ENCODE measurements at regions not wholly inside any gene's neighbourhood (a gene's known extent, or its start where the extent isn't known, plus 50 kb on each side); places are given as distances from the start of the nearest gene placed in this dataset.

DNA sequence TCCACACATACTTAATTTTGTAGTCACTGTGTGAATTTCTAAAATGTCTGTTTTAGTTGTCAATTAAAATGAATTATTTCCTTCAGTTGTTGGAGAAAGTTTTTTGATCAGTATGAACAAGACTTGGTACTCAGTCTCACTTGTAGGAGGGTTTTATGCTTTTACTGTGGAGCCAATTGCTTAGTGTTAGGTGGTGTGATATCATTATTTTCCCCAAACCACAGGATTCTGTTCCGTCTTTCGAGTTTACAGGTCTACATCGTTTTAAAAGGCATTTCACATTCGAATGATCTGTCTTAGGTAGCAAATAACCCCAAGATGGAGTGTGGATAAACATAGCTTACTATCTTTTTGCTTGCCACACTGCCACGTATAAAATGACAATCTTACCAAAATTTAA is 803.1 kb downstream of the SATB2 start:
- Histone ChIP-seq H3K27ac (ENCODE audit: insufficient read depth, low read length, poor library complexity, severe bottlenecking) (no peak overlapping the region), H3K4me1 (ENCODE audit: control insufficient read depth, insufficient read depth, low read length, poor library complexity, severe bottlenecking) (no peaks in the 10 kb centered on the region), H3K4me3 (ENCODE audit: insufficient read depth, low read depth, low read length, poor library complexity, severe bottlenecking) (no peak overlapping the region), H3K27me3 (replicated peaks; ENCODE audit: control insufficient read depth, insufficient read depth, low read length, poor library complexity, severe bottlenecking) (no peaks in the 10 kb centered on the region), H3K9me3 (ENCODE audit: control insufficient read depth, low read length) (no peaks in the 10 kb centered on the region), H3K36me3 (ENCODE audit: control insufficient read depth, insufficient read depth, low read length) (no peaks in the 10 kb centered on the region)
- no peak for DNase-seq

DNA sequence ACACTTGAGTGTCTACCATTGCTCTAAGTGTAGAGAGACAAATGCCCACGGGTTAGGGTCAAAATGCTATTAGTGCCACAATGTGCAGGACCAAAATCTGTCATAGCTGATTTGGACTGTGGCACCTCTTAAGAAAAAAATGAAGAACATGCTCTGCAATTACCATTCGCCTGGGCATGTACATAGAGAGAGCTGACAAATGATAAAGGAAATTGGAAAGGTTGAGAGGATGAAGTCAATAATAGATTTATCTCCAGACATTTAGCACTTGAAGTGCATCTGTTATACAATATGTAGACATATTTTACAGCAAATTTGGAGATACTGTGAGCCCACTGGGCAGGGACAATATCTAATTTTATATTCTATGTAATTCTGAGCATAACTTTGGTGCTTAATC is 804.4 kb downstream of the SATB2 start:
- no peak overlapping the region for H3K27ac ChIP-seq (ENCODE audit: insufficient read depth, low read length, poor library complexity, severe bottlenecking)
- no peaks in the 10 kb centered on the region for H3K36me3 ChIP-seq (ENCODE audit: control insufficient read depth, insufficient read depth, low read length)

DNA sequence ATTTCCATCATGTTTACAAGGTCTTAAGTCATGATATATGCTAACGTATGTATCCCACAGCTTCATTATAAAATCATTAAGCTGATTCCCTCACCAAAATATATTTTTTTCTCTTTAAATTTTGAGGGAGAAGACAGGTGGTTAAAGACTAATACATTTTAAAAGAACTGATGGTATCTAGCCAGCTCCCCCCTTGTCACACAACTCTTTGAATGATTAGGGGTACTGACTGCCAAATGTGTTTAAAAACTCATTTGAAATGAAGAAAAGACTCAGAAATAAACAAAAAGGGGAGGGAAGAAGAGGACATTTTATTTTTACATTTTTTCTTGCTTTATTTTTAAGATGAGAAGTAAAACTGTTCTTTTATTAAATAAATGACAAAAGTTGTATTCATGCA is 805.3 kb downstream of the SATB2 start:
- no peak for DNase-seq
- Histone ChIP-seq H3K27me3 (replicated peaks; ENCODE audit: control insufficient read depth, insufficient read depth, low read length, poor library complexity, severe bottlenecking) (no peaks in the 10 kb centered on the region), H3K9me3 (ENCODE audit: control insufficient read depth, low read length) (no peaks in the 10 kb centered on the region), H3K4me1 (ENCODE audit: control insufficient read depth, insufficient read depth, low read length, poor library complexity, severe bottlenecking) (no peaks in the 10 kb centered on the region), H3K27ac (ENCODE audit: insufficient read depth, low read length, poor library complexity, severe bottlenecking) (no peak overlapping the region), H3K4me3 (ENCODE audit: insufficient read depth, low read depth, low read length, poor library complexity, severe bottlenecking) (no peak overlapping the region), H3K36me3 (ENCODE audit: control insufficient read depth, insufficient read depth, low read length) (no peaks in the 10 kb centered on the region)

More for the DNA sequence above, 804.4 kb downstream of the SATB2 start:
- no peaks in the 10 kb centered on the region for H3K27me3 ChIP-seq (replicated peaks; ENCODE audit: control insufficient read depth, insufficient read depth, low read length, poor library complexity, severe bottlenecking)
- no peaks in the 10 kb centered on the region for H3K4me1 ChIP-seq (ENCODE audit: control insufficient read depth, insufficient read depth, low read length, poor library complexity, severe bottlenecking)
- no peak overlapping the region for H3K4me3 ChIP-seq (ENCODE audit: insufficient read depth, low read depth, low read length, poor library complexity, severe bottlenecking)
- H3K9me3 ChIP-seq (ENCODE audit: control insufficient read depth, low read length) = no peaks in the 10 kb centered on the region
- no peak for DNase-seq

DNA sequence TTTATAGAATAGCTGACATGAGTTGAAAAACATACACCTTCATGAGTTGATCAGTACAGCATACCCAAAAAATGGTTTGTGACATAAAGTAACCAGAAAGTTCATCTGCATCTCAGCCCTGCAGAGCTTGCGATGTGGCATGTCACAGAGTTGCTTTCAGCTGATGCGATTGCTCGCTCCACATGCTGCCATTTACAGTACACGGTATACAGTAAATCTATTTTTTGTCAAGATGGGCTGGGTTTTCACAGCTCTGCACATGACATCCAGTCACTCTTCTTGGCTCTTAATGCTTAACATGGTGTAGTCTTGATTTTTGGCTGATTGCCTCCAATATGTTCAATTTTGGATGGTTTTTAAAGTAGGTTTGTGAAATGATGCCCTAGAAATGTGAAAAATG is 811.9 kb downstream of the SATB2 start:
- no peaks in the 10 kb centered on the region for H3K4me1 ChIP-seq (ENCODE audit: control insufficient read depth, insufficient read depth, low read length, poor library complexity, severe bottlenecking)
- no peaks in the 10 kb centered on the region for H3K9me3 ChIP-seq (ENCODE audit: control insufficient read depth, low read length)
- no peaks in the 10 kb centered on the region for H3K36me3 ChIP-seq (ENCODE audit: control insufficient read depth, insufficient read depth, low read length)
- no peak overlapping the region for H3K4me3 ChIP-seq (ENCODE audit: insufficient read depth, low read depth, low read length, poor library complexity, severe bottlenecking)
- no peak for DNase-seq
- no peak overlapping the region for H3K27ac ChIP-seq (ENCODE audit: insufficient read depth, low read length, poor library complexity, severe bottlenecking)
- no peaks in the 10 kb centered on the region for H3K27me3 ChIP-seq (replicated peaks; ENCODE audit: control insufficient read depth, insufficient read depth, low read length, poor library complexity, severe bottlenecking)

DNA sequence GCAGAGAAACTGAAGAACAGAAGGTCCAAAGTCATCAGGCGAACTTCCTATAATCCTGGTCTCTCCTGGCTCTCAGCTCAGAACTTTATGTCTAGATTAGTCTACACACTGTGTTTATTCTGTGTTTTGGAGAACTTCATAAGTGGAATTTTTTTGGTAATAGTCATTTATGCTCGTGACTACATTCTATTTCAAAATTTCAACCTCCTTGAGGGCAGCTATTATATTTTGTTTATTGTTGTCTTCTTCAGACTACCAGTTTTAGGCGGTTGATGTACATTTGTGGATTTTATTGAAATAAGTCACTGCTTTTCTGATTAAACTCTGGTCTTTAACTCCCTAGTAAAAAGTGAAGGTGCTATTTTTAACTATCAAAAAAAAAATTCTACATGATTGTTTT is 816.6 kb downstream of the SATB2 start:
- H3K4me3 ChIP-seq (ENCODE audit: insufficient read depth, low read depth, low read length, poor library complexity, severe bottlenecking) = no peak overlapping the region
- no peak for DNase-seq

DNA sequence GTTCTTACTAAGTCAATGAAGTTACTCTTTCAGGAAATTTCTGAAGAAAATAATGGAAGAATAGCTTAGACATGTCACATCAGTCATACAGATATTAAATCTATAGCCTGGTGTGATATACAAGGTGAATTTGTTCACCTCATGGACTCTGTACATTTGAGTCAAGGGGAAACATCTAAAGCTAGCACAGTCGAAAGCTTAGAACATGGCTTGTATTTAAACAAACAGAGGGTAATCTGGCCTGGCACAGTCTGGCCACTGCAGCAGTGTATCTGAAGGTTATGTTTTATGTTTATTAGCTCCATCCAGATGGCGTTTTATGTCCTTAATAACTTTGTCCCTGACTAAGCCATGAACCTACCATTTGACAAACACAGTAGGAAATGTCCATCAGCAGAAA is 817.3 kb downstream of the SATB2 start:
- Histone ChIP-seq H3K9me3 (ENCODE audit: control insufficient read depth, low read length) (no peaks in the 10 kb centered on the region), H3K36me3 (ENCODE audit: control insufficient read depth, insufficient read depth, low read length) (no peaks in the 10 kb centered on the region)

More for the DNA sequence above, 816.6 kb downstream of the SATB2 start:
- no peaks in the 10 kb centered on the region for H3K9me3 ChIP-seq (ENCODE audit: control insufficient read depth, low read length)
- H3K36me3 ChIP-seq (ENCODE audit: control insufficient read depth, insufficient read depth, low read length) = no peaks in the 10 kb centered on the region
- no peaks in the 10 kb centered on the region for H3K27me3 ChIP-seq (replicated peaks; ENCODE audit: control insufficient read depth, insufficient read depth, low read length, poor library complexity, severe bottlenecking)
- H3K27ac ChIP-seq (ENCODE audit: insufficient read depth, low read length, poor library complexity, severe bottlenecking) = no peak overlapping the region
- H3K4me1 ChIP-seq (ENCODE audit: control insufficient read depth, insufficient read depth, low read length, poor library complexity, severe bottlenecking) = no peaks in the 10 kb centered on the region

DNA sequence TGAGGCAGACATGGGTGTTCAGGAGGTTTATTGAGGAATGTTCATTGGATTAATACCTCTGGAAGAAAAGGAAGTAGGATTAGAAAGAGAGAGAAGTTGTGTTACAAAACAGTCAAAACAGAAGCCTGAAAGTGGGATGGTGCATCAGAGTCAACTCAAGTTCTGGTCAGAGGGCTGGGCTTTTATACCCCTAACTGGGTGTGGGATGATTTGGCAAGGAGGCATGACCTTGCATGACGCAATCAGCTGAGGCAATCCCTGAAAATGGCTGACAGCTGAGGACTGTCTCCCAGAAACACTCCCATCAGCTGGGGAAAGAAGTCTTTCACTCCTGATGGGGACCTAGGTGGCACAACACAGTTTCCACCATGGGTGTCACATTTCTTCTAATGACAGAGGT is 818.2 kb downstream of the SATB2 start:
- no peak for DNase-seq
- Histone ChIP-seq H3K4me1 (ENCODE audit: control insufficient read depth, insufficient read depth, low read length, poor library complexity, severe bottlenecking) (no peaks in the 10 kb centered on the region), H3K27me3 (replicated peaks; ENCODE audit: control insufficient read depth, insufficient read depth, low read length, poor library complexity, severe bottlenecking) (no peaks in the 10 kb centered on the region), H3K4me3 (ENCODE audit: insufficient read depth, low read depth, low read length, poor library complexity, severe bottlenecking) (no peak overlapping the region), H3K36me3 (ENCODE audit: control insufficient read depth, insufficient read depth, low read length) (no peaks in the 10 kb centered on the region), H3K27ac (ENCODE audit: insufficient read depth, low read length, poor library complexity, severe bottlenecking) (no peak overlapping the region), H3K9me3 (ENCODE audit: control insufficient read depth, low read length) (no peaks in the 10 kb centered on the region)

More for the DNA sequence above, 817.3 kb downstream of the SATB2 start:
- Histone ChIP-seq H3K27ac (ENCODE audit: insufficient read depth, low read length, poor library complexity, severe bottlenecking) (no peak overlapping the region), H3K4me3 (ENCODE audit: insufficient read depth, low read depth, low read length, poor library complexity, severe bottlenecking) (no peak overlapping the region), H3K4me1 (ENCODE audit: control insufficient read depth, insufficient read depth, low read length, poor library complexity, severe bottlenecking) (no peaks in the 10 kb centered on the region), H3K27me3 (replicated peaks; ENCODE audit: control insufficient read depth, insufficient read depth, low read length, poor library complexity, severe bottlenecking) (no peaks in the 10 kb centered on the region)
- DNase-seq = no peak

DNA sequence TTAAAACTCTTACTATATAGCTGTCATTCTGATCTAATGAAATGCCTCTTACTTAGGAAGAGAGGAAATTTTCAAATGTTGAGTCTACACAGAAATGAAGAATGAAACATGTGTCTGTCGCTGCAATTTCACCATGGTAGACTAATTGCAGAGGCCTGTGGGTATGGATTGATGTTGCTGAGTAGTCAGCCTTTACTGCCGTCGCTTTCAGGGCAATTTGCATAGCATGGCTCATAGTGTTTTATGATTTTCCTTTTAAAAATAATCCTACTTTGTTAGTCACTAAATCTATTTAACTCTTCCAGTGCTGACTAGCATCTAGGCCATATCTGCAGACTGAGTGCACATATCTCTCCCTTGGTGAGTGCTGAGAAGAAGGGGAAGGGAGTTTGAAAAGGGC is 819.2 kb downstream of the SATB2 start:
- H3K4me1 ChIP-seq (ENCODE audit: control insufficient read depth, insufficient read depth, low read length, poor library complexity, severe bottlenecking) = no peaks in the 10 kb centered on the region

DNA sequence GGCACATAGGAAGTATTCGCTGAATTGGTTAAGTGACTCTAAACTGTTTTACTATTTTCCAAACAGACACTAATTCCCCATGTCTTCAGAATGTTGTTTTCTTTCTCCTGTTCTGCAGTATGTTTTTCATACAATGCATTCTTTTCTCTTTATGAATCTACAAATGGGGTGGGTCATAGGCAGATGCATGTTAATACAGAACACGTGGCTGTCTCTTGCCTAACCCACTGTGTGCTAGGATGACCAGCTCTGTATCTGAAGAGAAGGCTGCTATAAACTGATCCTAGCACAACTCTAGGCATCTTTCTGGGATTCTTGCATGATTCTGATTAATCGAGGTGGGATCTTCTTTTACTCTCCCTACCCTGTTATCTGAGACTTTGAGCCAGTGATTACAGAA is 826.0 kb downstream of the PLCL1 start:
- Histone ChIP-seq H3K4me3 (ENCODE audit: insufficient read depth, low read depth, low read length, poor library complexity, severe bottlenecking) (no peak overlapping the region), H3K36me3 (ENCODE audit: control insufficient read depth, insufficient read depth, low read length) (no peaks in the 10 kb centered on the region), H3K4me1 (ENCODE audit: control insufficient read depth, insufficient read depth, low read length, poor library complexity, severe bottlenecking) (no peaks in the 10 kb centered on the region), H3K27ac (ENCODE audit: insufficient read depth, low read length, poor library complexity, severe bottlenecking) (no peak overlapping the region), H3K27me3 (replicated peaks; ENCODE audit: control insufficient read depth, insufficient read depth, low read length, poor library complexity, severe bottlenecking) (no peaks in the 10 kb centered on the region), H3K9me3 (ENCODE audit: control insufficient read depth, low read length) (no peaks in the 10 kb centered on the region)
- DNase-seq = no peak

More for the DNA sequence above, 819.2 kb downstream of the SATB2 start:
- H3K27ac ChIP-seq (ENCODE audit: insufficient read depth, low read length, poor library complexity, severe bottlenecking) = no peak overlapping the region
- H3K4me3 ChIP-seq (ENCODE audit: insufficient read depth, low read depth, low read length, poor library complexity, severe bottlenecking) = no peak overlapping the region
- H3K27me3 ChIP-seq (replicated peaks; ENCODE audit: control insufficient read depth, insufficient read depth, low read length, poor library complexity, severe bottlenecking) = no peaks in the 10 kb centered on the region
- H3K36me3 ChIP-seq (ENCODE audit: control insufficient read depth, insufficient read depth, low read length) = no peaks in the 10 kb centered on the region
- H3K9me3 ChIP-seq (ENCODE audit: control insufficient read depth, low read length) = no peaks in the 10 kb centered on the region
- no peak for DNase-seq

DNA sequence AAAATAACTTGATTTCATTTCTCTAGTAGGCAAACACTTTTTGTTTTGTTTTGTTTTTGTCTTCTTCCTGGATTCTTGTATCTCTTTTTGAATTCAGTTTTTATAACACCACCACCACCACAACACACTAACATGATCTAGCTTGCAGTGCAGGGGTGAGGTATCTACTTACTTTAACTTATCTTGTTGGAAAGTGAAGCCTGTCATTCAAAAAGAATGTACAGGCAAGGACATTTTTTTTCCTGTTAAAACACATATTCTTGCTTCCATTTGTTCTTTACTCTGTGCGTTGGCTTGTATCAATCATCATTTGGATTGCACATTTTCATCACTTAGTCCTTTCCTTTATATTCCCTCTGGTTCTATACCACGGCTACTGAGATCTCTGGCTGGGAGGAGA is 824.2 kb downstream of the PLCL1 start:
- no peaks in the 10 kb centered on the region for H3K9me3 ChIP-seq (ENCODE audit: control insufficient read depth, low read length)
- H3K36me3 ChIP-seq (ENCODE audit: control insufficient read depth, insufficient read depth, low read length) = no peaks in the 10 kb centered on the region
- no peaks in the 10 kb centered on the region for H3K4me1 ChIP-seq (ENCODE audit: control insufficient read depth, insufficient read depth, low read length, poor library complexity, severe bottlenecking)
- no peak for DNase-seq
- H3K4me3 ChIP-seq (ENCODE audit: insufficient read depth, low read depth, low read length, poor library complexity, severe bottlenecking) = no peak overlapping the region
- H3K27ac ChIP-seq (ENCODE audit: insufficient read depth, low read length, poor library complexity, severe bottlenecking) = no peak overlapping the region
- H3K27me3 ChIP-seq (replicated peaks; ENCODE audit: control insufficient read depth, insufficient read depth, low read length, poor library complexity, severe bottlenecking) = no peaks in the 10 kb centered on the region

All from effector memory CD4-positive, alpha-beta T cell (primary cell).